Body of pancreas (tissue), 4 donors: ENCODE measurements at regions not wholly inside any gene's neighbourhood (a gene's known extent, or its start where the extent isn't known, plus 50 kb on each side); places are given as distances from the start of the nearest gene placed in this dataset.

Experiments
- ATAC-seq: fragments of 150-250 bp; one replicate; pipeline ENCODE4 v1.9.1; 2016
- DNase-seq, 4 donors: peaks; one replicate each; pipeline ENCODE4 v3.0.0-alpha.2; 2019
- H3K27ac ChIP-seq, 4 donors: fragments of 200-600 bp; sonication (generic); 1 replicate in 3 of 4; 2 replicates in 1 of 4; pipeline versions ENCODE4 v1.5.1 to v1.6.1; 2016 to 2019; ENCODE audit warnings: mild to moderate bottlenecking in 1 of 4, mixed read lengths in 1 of 4, moderate library complexity in 1 of 4
- H3K27me3 ChIP-seq, 2 donors: fragments of 200-600 bp; sonication (generic); one replicate each; pipeline ENCODE4 v1.6.0; 2016; ENCODE audit warnings: mild to moderate bottlenecking in 1 of 2
- H3K36me3 ChIP-seq, 2 donors: fragments of 200-600 bp; sonication (generic); replicated peaks in 1 of 2; 2 replicates each; pipeline ENCODE4 v1.5.1; 2016; ENCODE audit warnings: low read depth in 2 of 2; ENCODE audit not compliant: insufficient read depth in 1 of 2
- H3K4me1 ChIP-seq: fragments of 200-600 bp; sonication (generic); one replicate; pipeline ENCODE4 v1.6.0; 2016
- H3K4me3 ChIP-seq, 2 donors: fragments of 200-600 bp; sonication (generic); 1 replicate in 1 of 2; 2 replicates in 1 of 2; pipeline ENCODE4 v1.5.1; 2016 to 2019
- H3K9me3 ChIP-seq, 3 donors: fragments of 200-600 bp; sonication (generic); 1 replicate in 2 of 3; 2 replicates in 1 of 3; pipeline ENCODE4 v1.5.1; 2016
- POLR2A ChIP-seq, 3 donors: fragments of 450-650 bp; IDR thresholded peaks; one replicate each; pipeline ENCODE4 v1.6.1; 2016; ENCODE audit warnings: antibody characterized with exemption in 3 of 3, mild to moderate bottlenecking in 2 of 3
- WGBS, 2 donors: methylation state at CpG; one replicate each; pipeline ENCODE4 v1.1.5; 2017; 5-methylcytosine and 5-hydroxymethylcytosine counted together
- intact Hi-C: fragments of 100-400 bp; cut with DNase I; formaldehyde crosslinking; loops from one replicate; pipeline ENCODE4 v1.15.1; 2023
- TF ChIP-seq, protein P1 (sequence below), 7 experiments: fragments of 450-650 bp in 4 of 7; fragments of 200-600 bp in 3 of 7; sonication (generic) in 3 of 7; IDR thresholded peaks; one replicate each; pipeline ENCODE4 v1.5.1; 2016 to 2019; ENCODE audit warnings: antibody characterized with exemption in 7 of 7

DNA sequence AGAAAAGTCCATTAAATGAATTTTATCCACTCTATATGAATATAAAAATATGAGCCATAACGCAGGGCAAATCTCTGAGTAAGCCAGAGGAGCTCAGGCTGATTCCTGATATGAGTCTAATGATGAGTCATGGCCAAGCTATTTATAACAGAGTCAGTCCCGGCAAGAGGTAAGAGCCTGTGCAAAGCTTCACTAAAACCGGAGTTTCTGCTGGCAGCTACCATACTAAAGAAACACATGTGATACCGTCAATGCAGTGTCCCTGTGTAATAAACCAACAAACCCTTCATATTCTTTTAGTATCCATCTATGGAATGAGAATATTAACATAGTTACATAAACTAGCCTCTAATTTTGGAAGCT, 319.4 kb downstream of the KCNC2 start:
- peak; percentile 17 to 56 (median 30) for DNase-seq
- peak; percentile 98 for ATAC-seq
- intact Hi-C loops, result no loop called here
- no peak for TF ChIP-seq POLR2A (IDR thresholded peaks at IDR 0.05)
- TF ChIP-seq, protein P1, sequence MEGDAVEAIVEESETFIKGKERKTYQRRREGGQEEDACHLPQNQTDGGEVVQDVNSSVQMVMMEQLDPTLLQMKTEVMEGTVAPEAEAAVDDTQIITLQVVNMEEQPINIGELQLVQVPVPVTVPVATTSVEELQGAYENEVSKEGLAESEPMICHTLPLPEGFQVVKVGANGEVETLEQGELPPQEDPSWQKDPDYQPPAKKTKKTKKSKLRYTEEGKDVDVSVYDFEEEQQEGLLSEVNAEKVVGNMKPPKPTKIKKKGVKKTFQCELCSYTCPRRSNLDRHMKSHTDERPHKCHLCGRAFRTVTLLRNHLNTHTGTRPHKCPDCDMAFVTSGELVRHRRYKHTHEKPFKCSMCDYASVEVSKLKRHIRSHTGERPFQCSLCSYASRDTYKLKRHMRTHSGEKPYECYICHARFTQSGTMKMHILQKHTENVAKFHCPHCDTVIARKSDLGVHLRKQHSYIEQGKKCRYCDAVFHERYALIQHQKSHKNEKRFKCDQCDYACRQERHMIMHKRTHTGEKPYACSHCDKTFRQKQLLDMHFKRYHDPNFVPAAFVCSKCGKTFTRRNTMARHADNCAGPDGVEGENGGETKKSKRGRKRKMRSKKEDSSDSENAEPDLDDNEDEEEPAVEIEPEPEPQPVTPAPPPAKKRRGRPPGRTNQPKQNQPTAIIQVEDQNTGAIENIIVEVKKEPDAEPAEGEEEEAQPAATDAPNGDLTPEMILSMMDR (IDR thresholded peaks at IDR 0.05), result no peak
- WGBS, 2 donors, result 4 to 11% methylated on average over 4 of the region's 4 CpGs
- Histone ChIP-seq H3K36me3 (no peaks in the 10 kb centered on the region), H3K4me1 (peaks cover 7% of the 10 kb centered on the region), H3K9me3 (no peaks in the 10 kb centered on the region), H3K4me3 (no peak overlapping the region), H3K27me3 (no peaks in the 10 kb centered on the region), H3K27ac (peak overlapping the region in 3 of 4 donors; percentile 21 to 69 (median 40))

DNA sequence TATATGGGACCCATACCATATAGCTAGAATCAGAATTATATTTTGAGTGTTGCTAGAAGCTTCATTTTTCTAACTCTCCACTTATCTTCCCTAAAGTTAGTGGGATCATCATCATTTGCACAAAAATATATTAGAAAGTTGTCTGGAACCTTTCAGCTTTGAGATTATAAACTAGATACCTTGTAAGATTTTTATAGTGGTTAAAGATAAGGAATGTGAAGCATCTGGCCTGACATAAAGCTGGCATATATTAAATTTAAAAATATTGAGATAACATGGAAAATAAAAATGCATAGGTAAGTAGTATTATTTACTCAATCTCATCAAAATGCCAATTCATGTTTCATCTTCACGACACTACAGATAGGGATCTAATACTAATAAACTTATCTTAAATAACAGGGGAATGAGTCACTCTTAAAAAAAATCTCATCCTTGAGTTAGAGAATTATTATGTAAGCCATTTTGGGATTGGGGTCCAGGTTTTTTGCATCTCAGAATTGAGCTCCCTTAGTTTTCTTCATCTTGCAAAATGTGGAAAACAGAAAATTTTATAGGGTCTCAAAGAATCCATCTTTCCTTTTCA, 318.5 kb downstream of the KCNC2 start:
- no peak overlapping the region for H3K27ac ChIP-seq
- no peak for TF ChIP-seq POLR2A (IDR thresholded peaks at IDR 0.05)
- TF ChIP-seq, protein P1 (IDR thresholded peaks at IDR 0.05), result no peak
- WGBS, 2 donors, result 20 to 25% methylated on average over 1 of the region's 1 CpG
- H3K27me3 ChIP-seq, result no peaks in the 10 kb centered on the region
- H3K36me3 ChIP-seq, result no peaks in the 10 kb centered on the region
- intact Hi-C loops, result no loop called here
- no peak overlapping the region for H3K4me3 ChIP-seq
- peaks cover 7% of the 10 kb centered on the region for H3K4me1 ChIP-seq
- no peak for DNase-seq
- ATAC-seq, result no peak
- H3K9me3 ChIP-seq, result no peaks in the 10 kb centered on the region

DNA sequence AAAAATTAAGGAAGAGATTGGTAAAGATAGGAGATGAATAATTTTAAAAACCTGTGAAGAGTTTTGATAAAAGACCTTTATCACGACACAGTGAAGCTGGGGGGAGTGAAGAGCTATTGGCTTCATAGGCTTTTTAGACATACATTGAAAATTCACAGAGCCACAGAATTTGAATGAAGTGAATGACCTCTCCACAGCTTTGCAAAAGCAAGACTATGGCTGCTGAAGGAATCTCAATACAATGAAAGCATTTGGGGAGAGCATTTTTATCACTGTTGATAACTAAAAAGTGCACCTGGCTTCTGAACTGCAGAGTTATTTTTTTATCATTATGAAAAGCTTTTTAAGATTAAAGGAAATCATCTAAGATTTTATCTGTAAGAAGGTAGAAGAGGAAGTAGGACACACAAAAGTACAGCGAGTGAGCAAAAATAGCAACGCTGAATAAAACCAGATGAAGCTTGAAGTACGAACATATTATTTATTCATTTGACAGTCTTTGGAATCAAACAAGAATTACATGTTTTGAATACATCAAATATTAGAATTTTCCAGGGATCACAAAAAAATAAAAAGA, 317.5 kb downstream of the KCNC2 start:
- 58 to 66% methylated on average over 4 of the region's 4 CpGs for WGBS, 2 donors
- TF ChIP-seq, protein P1 (IDR thresholded peaks at IDR 0.05), result no peak
- no peak for TF ChIP-seq POLR2A (IDR thresholded peaks at IDR 0.05)
- Histone ChIP-seq H3K36me3 (no peaks in the 10 kb centered on the region), H3K27me3 (no peaks in the 10 kb centered on the region), H3K4me1 (peaks cover 7% of the 10 kb centered on the region), H3K9me3 (no peaks in the 10 kb centered on the region), H3K27ac (no peak overlapping the region), H3K4me3 (no peak overlapping the region)
- intact Hi-C loops, result no loop called here
- ATAC-seq, result no peak
- DNase-seq, result no peak

DNA sequence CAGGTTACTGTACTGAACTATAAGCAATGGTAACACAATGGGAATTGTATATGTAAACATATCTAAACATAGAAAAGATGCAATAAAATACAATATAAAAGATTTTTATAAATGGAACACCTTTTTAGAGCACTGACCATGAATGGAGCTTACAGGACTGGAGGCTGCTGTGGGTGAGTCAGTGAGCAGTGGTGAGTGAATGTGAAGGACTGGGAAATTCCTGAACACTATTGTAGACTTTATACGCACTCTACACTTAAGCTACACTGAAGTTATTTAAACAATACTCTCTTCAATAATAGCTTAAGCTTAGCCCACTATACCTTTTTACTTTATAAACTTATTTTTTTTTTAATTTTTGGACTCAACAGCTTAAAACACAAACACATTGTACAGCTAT, 313.5 kb downstream of the KCNC2 start:
- peaks cover 3% of the 10 kb centered on the region for H3K4me1 ChIP-seq
- intact Hi-C loops, result no loop called here
- no peak overlapping the region for H3K4me3 ChIP-seq
- DNase-seq (no peak), ATAC-seq (no peak)
- no peaks in the 10 kb centered on the region for H3K36me3 ChIP-seq
- 69 to 82% methylated on average over 1 of the region's 1 CpG for WGBS, 2 donors
- TF ChIP-seq, protein P1 (IDR thresholded peaks at IDR 0.05), result no peak
- TF ChIP-seq POLR2A (IDR thresholded peaks at IDR 0.05), result no peak
- H3K27ac ChIP-seq, result no peak overlapping the region
- no peaks in the 10 kb centered on the region for H3K27me3 ChIP-seq
- no peaks in the 10 kb centered on the region for H3K9me3 ChIP-seq
